Endodermal cell (in vitro differentiated cells): ENCODE measurements at regions not wholly inside any gene's neighbourhood (a gene's known extent, or its start where the extent isn't known, plus 50 kb on each side); places are given as distances from the start of the nearest gene placed in this dataset.
A peak's percentile ranks its signal among the peaks of the same experiment; 100 is the strongest.

Experiments
- DNase-seq: peaks from one replicate; pipeline ENCODE4 v3.0.0-alpha.2; 2017
- H3K27ac ChIP-seq: 2 replicates; pipeline ENCODE4 v1.5.1; 2013; ENCODE audit warnings: mild to moderate bottlenecking, low read depth, low read length, moderate library complexity
- H3K27me3 ChIP-seq: 2 replicates; pipeline ENCODE4 v1.6.1; 2013; ENCODE audit warnings: mild to moderate bottlenecking, low read length, moderate library complexity; ENCODE audit not compliant: insufficient read depth, control insufficient read depth, poor library complexity, severe bottlenecking
- H3K36me3 ChIP-seq: 2 replicates; pipeline ENCODE4 v1.7.0; 2013; ENCODE audit warnings: mild to moderate bottlenecking, low read length, moderate library complexity; ENCODE audit not compliant: control insufficient read depth, insufficient read depth
- H3K4me1 ChIP-seq: one replicate; pipeline ENCODE4 v1.7.0; 2013; ENCODE audit warnings: low read length; ENCODE audit not compliant: control insufficient read depth, insufficient read depth
- H3K4me3 ChIP-seq: 2 replicates; pipeline ENCODE4 v1.5.1; 2013; ENCODE audit warnings: mild to moderate bottlenecking, low read length, moderate library complexity
- H3K9ac ChIP-seq: 2 replicates; pipeline ENCODE4 v1.6.1; 2013; ENCODE audit warnings: mild to moderate bottlenecking, low read length, moderate library complexity; ENCODE audit not compliant: poor library complexity, severe bottlenecking; ENCODE audit errors: extremely low read depth
- H3K9me3 ChIP-seq: 2 replicates; pipeline ENCODE4 v1.6.1; 2013; ENCODE audit warnings: mild to moderate bottlenecking, low read length, moderate library complexity; ENCODE audit not compliant: control insufficient read depth
- H3K27ac Mint-ChIP-seq: 2 replicates; pipeline ENCODE4 v1.8.0; 2020; ENCODE audit warnings: mixed read lengths
- H3K27me3 Mint-ChIP-seq: 2 replicates; pipeline ENCODE4 v1.8.0; 2021; ENCODE audit warnings: mild to moderate bottlenecking, mixed read lengths; ENCODE audit not compliant: insufficient read depth
- H3K36me3 Mint-ChIP-seq: 2 replicates; pipeline ENCODE4 v1.8.0; 2020; ENCODE audit warnings: low read depth, mixed read lengths
- H3K4me1 Mint-ChIP-seq: 2 replicates; pipeline ENCODE4 v1.8.0; 2020; ENCODE audit warnings: mixed read lengths
- H3K4me3 Mint-ChIP-seq: 2 replicates; pipeline ENCODE4 v1.8.0; 2020; ENCODE audit warnings: mild to moderate bottlenecking, moderate library complexity, mixed read lengths
- H3K9me3 Mint-ChIP-seq: 2 replicates; pipeline ENCODE4 v1.8.0; 2020; ENCODE audit warnings: mild to moderate bottlenecking, mixed read lengths
- CTCF ChIP-seq: fragments of 200-600 bp; sonication (generic); conservative IDR thresholded peaks from 2 replicates; pipeline ENCODE4 v1.5.0; 2021; ENCODE audit warnings: antibody characterized with exemption, mild to moderate bottlenecking
- WGBS, 2 experiments: methylation state at CpG; one replicate each; pipeline versions ENCODE4 v1.1.5 to v1.1.7; 2013; ENCODE audit warnings: missing lambda C conversion rate in 2 of 2, mixed read lengths in 1 of 2; ENCODE audit not compliant: insufficient coverage in 1 of 2, insufficient read length in 1 of 2; 5-methylcytosine and 5-hydroxymethylcytosine counted together

GRCh38 chr2:42938671-42939370 is 146.4 kb upstream of the HAAO start:
- Histone ChIP-seq H3K36me3 (no peaks in the 10 kb centered on the region), H3K4me3 (no peak overlapping the region), H3K27ac (no peak overlapping the region), H3K4me1 (peaks cover 10% of the 10 kb centered on the region), H3K27me3 (no peaks in the 10 kb centered on the region), H3K9me3 (no peaks in the 10 kb centered on the region), H3K9ac (no peak overlapping the region)
- H3K36me3 Mint-ChIP-seq, result no peaks in the 10 kb centered on the region
- H3K4me1 Mint-ChIP-seq, result peaks cover 35% of the 10 kb centered on the region
- no peaks in the 10 kb centered on the region for H3K9me3 Mint-ChIP-seq
- DNase-seq, result no peak
- H3K27me3 Mint-ChIP-seq, result peaks cover 5% of the 10 kb centered on the region
- no peak overlapping the region for H3K4me3 Mint-ChIP-seq
- no peak overlapping the region for H3K27ac Mint-ChIP-seq
- TF ChIP-seq CTCF, result no peak
- 97 to 100% methylated on average over 2 to 3 of the region's 3 CpGs for WGBS, 2 experiments

GRCh38 chr2:42937171-42937875 is 144.9 kb upstream of the HAAO start:
- WGBS, 2 experiments, result 91 to 95% methylated on average over 9 to 16 of the region's 16 CpGs
- peaks cover 5% of the 10 kb centered on the region for H3K27me3 Mint-ChIP-seq
- DNase-seq, result peak; percentile 71
- Histone ChIP-seq H3K9ac (no peak overlapping the region), H3K27ac (no peak overlapping the region), H3K4me1 (peaks cover 14% of the 10 kb centered on the region), H3K4me3 (no peak overlapping the region), H3K36me3 (no peaks in the 10 kb centered on the region), H3K9me3 (no peaks in the 10 kb centered on the region), H3K27me3 (no peaks in the 10 kb centered on the region)
- no peaks in the 10 kb centered on the region for H3K9me3 Mint-ChIP-seq
- H3K4me1 Mint-ChIP-seq, result peaks cover 44% of the 10 kb centered on the region
- H3K27ac Mint-ChIP-seq, result no peak overlapping the region
- TF ChIP-seq CTCF, result no peak
- no peak overlapping the region for H3K4me3 Mint-ChIP-seq
- no peaks in the 10 kb centered on the region for H3K36me3 Mint-ChIP-seq

GRCh38 chr2:42935692-42936671 is 143.6 kb upstream of the HAAO start:
- Histone ChIP-seq H3K27ac (no peak overlapping the region), H3K9ac (no peak overlapping the region), H3K27me3 (no peaks in the 10 kb centered on the region), H3K9me3 (no peaks in the 10 kb centered on the region), H3K4me3 (no peak overlapping the region), H3K36me3 (no peaks in the 10 kb centered on the region), H3K4me1 (peaks cover 20% of the 10 kb centered on the region)
- Mint-ChIP-seq H3K9me3 (no peaks in the 10 kb centered on the region), H3K36me3 (no peaks in the 10 kb centered on the region), H3K27ac (no peak overlapping the region), H3K4me1 (peaks cover 56% of the 10 kb centered on the region), H3K27me3 (peaks cover 5% of the 10 kb centered on the region), H3K4me3 (no peak overlapping the region)
- DNase-seq, result no peak
- TF ChIP-seq CTCF, result no peak
- 90 to 93% methylated on average over 9 to 13 of the region's 13 CpGs for WGBS, 2 experiments
